ENCODE measurements at regions not wholly inside any gene's neighbourhood (a gene's known extent, or its start where the extent isn't known, plus 50 kb on each side); places are given as distances from the start of the nearest gene placed in this dataset.

- DNase-seq (ENCODE audit: low spot score in 2 of 2): no peak
- no peaks in the 10 kb centered on the region for H3K27me3 ChIP-seq
- TF ChIP-seq POLR2AphosphoS5 (IDR thresholded peaks at IDR 0.05): no peak
- TF ChIP-seq POLR2A (IDR thresholded peaks at IDR 0.05): no peak
- TF ChIP-seq CTCF (IDR thresholded peaks at IDR 0.05): no peak
- no peak overlapping the region for H3K4me3 ChIP-seq
- no peaks in the 10 kb centered on the region for H3K4me1 ChIP-seq
- H3K27ac ChIP-seq: no peak overlapping the region
- no peaks in the 10 kb centered on the region for H3K36me3 ChIP-seq
- H3K9me3 ChIP-seq: no peaks in the 10 kb centered on the region
- intact Hi-C loops (cut with DNase I; ENCODE audit: low total_unique reads): no loop called here
These were observed 436.5 kb upstream of the FRG1 start for GRCh38 chr4:189504220-189504619.

GRCh38 chr4:189505380-189505779, 435.3 kb upstream of the FRG1 start:
- Histone ChIP-seq H3K4me1 (no peaks in the 10 kb centered on the region), H3K27ac (no peak overlapping the region), H3K27me3 (no peaks in the 10 kb centered on the region), H3K36me3 (no peaks in the 10 kb centered on the region), H3K4me3 (no peak overlapping the region), H3K9me3 (no peaks in the 10 kb centered on the region)
- DNase-seq (ENCODE audit: low spot score in 2 of 2): no peak
- intact Hi-C loops (cut with DNase I; ENCODE audit: low total_unique reads): no loop called here
- TF ChIP-seq CTCF (IDR thresholded peaks at IDR 0.05): no peak
- no peak for TF ChIP-seq POLR2A (IDR thresholded peaks at IDR 0.05)
- no peak for TF ChIP-seq POLR2AphosphoS5 (IDR thresholded peaks at IDR 0.05)

- intact Hi-C loops (cut with DNase I; ENCODE audit: low total_unique reads): no loop called here
- no peak for DNase-seq (ENCODE audit: low spot score in 2 of 2)
These were observed 434.6 kb upstream of the FRG1 start for GRCh38 chr4:189506080-189506479.

GRCh38 chr4:189507060-189507459, 433.6 kb upstream of the FRG1 start:
- no peak for TF ChIP-seq CTCF (IDR thresholded peaks at IDR 0.05)
- TF ChIP-seq POLR2AphosphoS5 (IDR thresholded peaks at IDR 0.05): no peak
- TF ChIP-seq POLR2A (IDR thresholded peaks at IDR 0.05): no peak
- no peaks in the 10 kb centered on the region for H3K9me3 ChIP-seq
- no peak overlapping the region for H3K27ac ChIP-seq
- H3K4me1 ChIP-seq: no peaks in the 10 kb centered on the region
- no peak overlapping the region for H3K4me3 ChIP-seq
- intact Hi-C loops (cut with DNase I; ENCODE audit: low total_unique reads): no loop called here
- no peak for DNase-seq (ENCODE audit: low spot score in 2 of 2)
- H3K27me3 ChIP-seq: no peaks in the 10 kb centered on the region
- no peaks in the 10 kb centered on the region for H3K36me3 ChIP-seq

More at GRCh38 chr4:189506080-189506479, 434.6 kb upstream of the FRG1 start:
- Histone ChIP-seq H3K36me3 (no peaks in the 10 kb centered on the region), H3K4me1 (no peaks in the 10 kb centered on the region), H3K4me3 (no peak overlapping the region), H3K27me3 (no peaks in the 10 kb centered on the region), H3K27ac (no peak overlapping the region), H3K9me3 (no peaks in the 10 kb centered on the region)
- TF ChIP-seq POLR2A (IDR thresholded peaks at IDR 0.05): no peak
- no peak for TF ChIP-seq CTCF (IDR thresholded peaks at IDR 0.05)
- no peak for TF ChIP-seq POLR2AphosphoS5 (IDR thresholded peaks at IDR 0.05)

GRCh38 chr4:189510601-189511000, 430.1 kb upstream of the FRG1 start:
- no peaks in the 10 kb centered on the region for H3K9me3 ChIP-seq
- intact Hi-C loops (cut with DNase I; ENCODE audit: low total_unique reads): no loop called here
- no peak overlapping the region for H3K4me3 ChIP-seq
- no peak overlapping the region for H3K27ac ChIP-seq
- no peaks in the 10 kb centered on the region for H3K36me3 ChIP-seq
- DNase-seq (ENCODE audit: low spot score in 2 of 2): no peak
- no peaks in the 10 kb centered on the region for H3K27me3 ChIP-seq
- H3K4me1 ChIP-seq: no peaks in the 10 kb centered on the region
- TF ChIP-seq CTCF (IDR thresholded peaks at IDR 0.05) (no peak), POLR2AphosphoS5 (IDR thresholded peaks at IDR 0.05) (no peak), POLR2A (IDR thresholded peaks at IDR 0.05) (no peak)
